ENCODE measurements at regions not wholly inside any gene's neighbourhood (a gene's known extent, or its start where the extent isn't known, plus 50 kb on each side); places are given as distances from the start of the nearest gene placed in this dataset.

GRCh38 chr9:118711843-118712242, 657.4 kb downstream of the BRINP1 start:
- TF ChIP-seq CTCF (IDR thresholded peaks at IDR 0.05; ENCODE audit: low read depth, low read length): no peak
- TF ChIP-seq MAX (IDR thresholded peaks at IDR 0.05; ENCODE audit: low read depth, low read length): no peak
- TF ChIP-seq POLR2A (IDR thresholded peaks at IDR 0.05; ENCODE audit: extremely low read depth, insufficient read length): no peak
